ENCODE measurements at regions not wholly inside any gene's neighbourhood (a gene's known extent, or its start where the extent isn't known, plus 50 kb on each side); places are given as distances from the start of the nearest gene placed in this dataset.
"Not testable (repeated sequence)": the region's sequence is repeated elsewhere in the genome, so short reads cannot be mapped to it uniquely, and the experiment has no call there.

DNA sequence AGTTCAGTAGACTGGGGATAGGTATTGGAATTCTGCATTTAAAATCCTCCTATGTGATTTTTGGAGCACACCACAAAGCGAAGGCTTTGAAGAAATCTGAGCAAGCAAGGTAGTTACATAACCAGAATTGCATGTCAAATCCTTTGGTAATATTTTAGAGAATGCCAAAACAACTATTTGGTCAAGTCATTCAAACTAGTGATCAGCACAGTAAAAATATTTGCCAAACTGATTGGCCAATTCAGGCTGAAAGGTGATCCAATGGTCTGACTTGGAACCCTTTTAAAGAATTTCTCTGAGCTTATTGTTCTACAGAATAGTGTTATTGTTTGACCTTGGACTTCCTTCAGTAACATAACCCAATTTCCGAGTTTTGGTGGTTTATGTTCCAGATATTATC, 214.2 kb upstream of the ETAA1 start:
- DNase-seq (ENCODE audit: low read depth in 2 of 2): no peak

GRCh38 chr2:67186326-67186725, 210.8 kb upstream of the ETAA1 start:
- DNase-seq (ENCODE audit: low read depth in 2 of 2): no peak

- DNase-seq (ENCODE audit: low read depth in 2 of 2): no peak
These were observed 210.3 kb upstream of the ETAA1 start for GRCh38 chr2:67186871-67187270.

DNA sequence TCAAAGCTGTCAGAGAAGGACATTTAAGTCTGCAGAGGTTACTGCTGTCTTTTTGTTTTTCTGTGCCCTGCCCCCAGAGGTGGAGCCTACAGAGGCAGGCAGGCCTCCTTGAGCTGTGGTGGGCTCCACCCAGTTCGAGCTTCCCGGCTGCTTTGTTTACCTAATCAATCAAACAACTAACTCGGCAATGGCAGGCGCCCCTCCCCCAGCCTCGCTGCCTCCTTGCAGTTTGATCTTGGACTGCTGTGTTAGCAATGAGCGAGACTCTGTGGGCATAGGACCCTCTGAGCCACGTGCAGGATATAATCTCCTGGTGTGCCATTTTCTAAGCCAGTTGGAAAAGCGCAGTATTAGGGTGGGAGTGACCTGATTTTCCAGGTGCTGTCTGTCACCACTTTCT, 201.8 kb upstream of the ETAA1 start:
- not testable (repeated sequence) for DNase-seq (ENCODE audit: low read depth in 2 of 2)

- no peak for DNase-seq (ENCODE audit: low read depth in 2 of 2)
These were observed 195.6 kb upstream of the ETAA1 start for GRCh38 chr2:67201521-67201920.

- no peak for DNase-seq (ENCODE audit: low read depth in 2 of 2)
These were observed 192.8 kb upstream of the ETAA1 start for GRCh38 chr2:67204349-67204748.

- DNase-seq (ENCODE audit: low read depth in 2 of 2): no peak
These were observed 188.1 kb upstream of the ETAA1 start for GRCh38 chr2:67208887-67209500.

- no peak for DNase-seq (ENCODE audit: low read depth in 2 of 2)
These were observed 186.7 kb upstream of the ETAA1 start for GRCh38 chr2:67210430-67210829.

- no peak for DNase-seq (ENCODE audit: low read depth in 2 of 2)
These were observed 184.9 kb upstream of the ETAA1 start for GRCh38 chr2:67212203-67212602.

DNA sequence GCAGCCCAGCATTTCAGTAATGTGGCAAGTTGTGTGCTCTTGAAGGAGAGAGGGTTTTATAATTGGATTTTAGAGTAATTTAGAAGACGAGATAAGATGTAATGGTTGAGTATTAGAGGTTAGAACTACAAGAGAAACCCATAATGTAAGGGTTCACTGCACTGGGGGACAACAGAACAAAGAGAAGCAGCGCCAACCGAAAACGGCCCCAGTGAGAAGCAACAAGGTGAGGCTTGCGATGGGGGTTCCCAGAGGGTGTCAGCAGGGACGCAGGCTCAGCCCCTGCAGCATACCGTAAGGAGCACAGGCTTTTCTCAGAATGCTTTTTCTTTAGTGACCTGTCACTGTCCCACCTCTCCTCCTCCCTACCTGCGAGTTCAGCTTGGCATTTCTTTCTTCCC, 183.9 kb upstream of the ETAA1 start:
- DNase-seq (ENCODE audit: low read depth in 2 of 2): no peak

DNA sequence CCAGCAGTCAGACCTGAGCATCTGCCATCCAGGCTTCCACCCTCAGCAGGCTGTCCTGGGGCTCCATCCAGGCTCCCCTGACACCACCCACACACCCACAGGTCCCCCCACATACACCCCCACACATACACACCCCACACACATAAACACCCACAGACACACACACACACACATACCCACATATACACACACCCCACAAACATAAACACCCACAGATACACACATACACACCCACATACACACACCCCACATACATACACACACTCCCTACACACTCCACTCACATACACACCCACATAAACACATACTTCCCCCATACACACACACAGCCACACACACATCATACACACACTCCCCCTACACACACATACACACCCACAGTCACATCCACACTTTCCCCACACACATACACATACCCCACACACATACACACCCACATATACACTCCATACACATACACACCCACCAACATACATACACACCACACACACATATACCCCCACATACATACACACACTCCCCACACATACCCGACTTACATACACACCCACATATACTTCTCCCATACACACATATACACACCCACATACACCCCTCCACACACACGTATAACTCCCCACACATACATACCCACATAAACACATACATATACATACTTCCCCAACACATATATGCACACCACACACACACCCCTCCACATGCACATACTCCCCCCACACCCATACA, 183.3 kb upstream of the ETAA1 start:
- DNase-seq (ENCODE audit: low read depth in 2 of 2): no peak

DNA sequence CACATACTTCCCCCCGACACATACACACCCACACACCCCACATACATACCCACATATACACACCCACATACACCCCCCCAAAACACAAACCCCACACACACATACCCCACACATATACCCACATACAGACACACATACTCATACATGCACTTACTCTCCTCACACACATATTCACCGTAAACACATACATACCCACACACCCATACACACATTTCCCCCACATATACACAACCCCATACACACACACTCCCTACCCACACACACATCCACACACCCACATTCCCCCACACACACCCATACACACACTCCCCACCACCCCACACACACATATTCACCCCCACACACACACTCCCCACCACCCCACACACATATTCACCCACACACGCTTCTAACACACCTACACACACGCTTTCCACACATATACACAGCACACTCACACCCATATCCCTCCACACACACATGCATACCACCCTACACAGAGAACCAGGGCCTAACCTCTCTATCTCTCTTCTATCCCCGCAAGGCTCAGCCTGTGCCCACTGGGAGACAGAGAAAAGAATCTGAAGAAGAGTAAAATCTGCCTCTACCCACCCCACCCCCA, 182.4 kb upstream of the ETAA1 start:
- DNase-seq (ENCODE audit: low read depth in 2 of 2): no peak

DNA sequence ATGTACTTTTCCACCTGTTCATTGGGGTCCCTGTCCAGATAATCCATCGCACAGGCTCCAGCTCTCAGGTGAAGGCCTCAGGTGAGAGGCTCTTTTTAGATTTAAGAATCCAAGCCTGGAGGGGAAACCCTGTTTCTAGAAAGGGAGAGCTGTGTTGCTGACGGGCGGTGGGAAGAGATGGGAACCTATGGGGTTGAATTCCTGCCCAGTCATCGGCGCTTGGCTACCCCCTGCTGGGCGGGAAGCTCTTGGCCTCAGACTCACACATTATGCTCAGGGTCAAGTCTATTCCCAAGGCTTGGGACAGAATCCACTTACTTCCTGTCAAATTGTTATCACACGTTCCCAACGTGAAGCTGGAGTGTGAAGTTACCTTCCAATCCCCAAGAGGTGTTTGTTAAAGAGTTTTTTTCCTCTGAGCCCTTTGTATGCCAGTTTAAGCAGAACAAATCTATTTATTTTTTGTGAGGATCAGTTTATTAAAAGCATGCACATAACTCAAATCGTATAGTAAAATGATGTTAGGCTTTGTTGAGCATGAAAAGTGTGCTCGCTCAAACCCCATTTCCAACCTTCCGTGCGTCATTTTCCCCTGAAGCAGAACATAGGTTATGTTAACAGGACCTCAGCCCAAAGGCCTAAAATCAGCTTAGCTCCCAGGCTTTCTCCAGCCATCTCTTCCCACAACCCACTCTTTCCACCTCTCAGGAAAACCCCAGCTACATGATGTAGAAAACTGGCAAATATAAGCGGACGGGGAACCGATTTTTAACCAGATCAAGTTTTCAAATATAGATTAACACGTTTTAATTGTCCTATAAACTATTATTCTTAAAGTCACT, 181.7 kb upstream of the ETAA1 start:
- DNase-seq (ENCODE audit: low read depth in 2 of 2): peak in 1 of 2 experiments; percentile 24

GRCh38 chr2:67216103-67216502, 181.0 kb upstream of the ETAA1 start:
- no peak for DNase-seq (ENCODE audit: low read depth in 2 of 2)

DNA sequence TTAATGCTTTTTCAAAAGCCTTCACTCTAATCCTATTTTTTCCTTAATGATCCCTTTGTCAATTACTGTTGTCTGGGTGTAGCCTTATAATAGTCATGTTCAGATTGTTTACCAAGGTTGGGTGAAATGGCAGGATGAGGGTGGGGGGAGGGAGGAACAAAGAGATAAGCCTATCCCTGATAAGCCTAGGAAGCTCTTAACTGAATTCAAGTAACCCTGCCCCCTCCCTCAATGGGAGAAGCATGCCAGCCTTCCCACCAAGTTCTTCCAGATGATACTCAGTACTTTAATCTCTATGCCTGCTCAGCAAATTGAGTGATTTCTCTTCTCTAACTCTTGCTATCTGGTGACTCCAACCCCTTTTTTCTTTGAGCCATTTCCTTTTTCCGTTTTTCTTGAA, 180.3 kb upstream of the ETAA1 start:
- DNase-seq (ENCODE audit: low read depth in 2 of 2): no peak

DNA sequence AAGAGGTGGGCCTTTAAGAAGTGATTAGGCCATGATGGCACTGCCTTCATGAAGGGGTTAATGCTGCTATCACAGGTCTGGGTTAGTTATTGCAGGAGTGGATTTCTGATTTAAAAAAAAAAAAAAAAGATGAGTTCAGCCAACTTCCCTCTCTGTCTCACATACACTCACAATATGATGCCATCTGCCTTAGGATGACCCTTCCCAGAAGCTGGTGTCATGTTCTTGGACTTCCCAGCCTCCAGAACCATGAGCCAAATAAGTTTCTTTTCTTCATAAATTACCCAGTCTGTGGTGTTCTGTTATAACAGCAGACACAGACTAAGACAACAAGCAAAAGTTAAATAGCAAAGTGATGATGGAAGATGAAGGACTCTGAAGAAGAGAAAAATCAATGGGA, 179.7 kb upstream of the ETAA1 start:
- DNase-seq (ENCODE audit: low read depth in 2 of 2): no peak

GRCh38 chr2:67218056-67218455, 179.1 kb upstream of the ETAA1 start:
- DNase-seq (ENCODE audit: low read depth in 2 of 2): no peak

DNA sequence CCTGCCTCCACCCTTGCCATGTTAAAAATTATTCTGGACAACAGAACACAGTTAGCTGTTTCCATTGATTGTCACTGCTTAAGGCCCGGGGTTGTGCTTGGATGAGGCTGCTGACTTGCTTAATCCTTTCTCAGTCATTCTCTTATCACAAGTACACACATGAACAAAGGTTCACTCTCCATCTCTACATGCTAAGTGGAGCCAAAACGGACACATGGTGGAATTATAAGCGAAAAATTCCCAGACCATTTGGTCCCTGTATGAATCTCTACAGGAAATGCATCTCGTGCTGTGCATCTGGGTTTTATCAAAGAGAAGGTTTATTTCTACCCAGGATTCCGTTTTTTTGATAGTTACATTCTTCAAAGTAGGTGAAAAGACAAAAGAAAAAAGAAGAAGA, 177.5 kb upstream of the ETAA1 start:
- DNase-seq (ENCODE audit: low read depth in 2 of 2): no peak

DNA sequence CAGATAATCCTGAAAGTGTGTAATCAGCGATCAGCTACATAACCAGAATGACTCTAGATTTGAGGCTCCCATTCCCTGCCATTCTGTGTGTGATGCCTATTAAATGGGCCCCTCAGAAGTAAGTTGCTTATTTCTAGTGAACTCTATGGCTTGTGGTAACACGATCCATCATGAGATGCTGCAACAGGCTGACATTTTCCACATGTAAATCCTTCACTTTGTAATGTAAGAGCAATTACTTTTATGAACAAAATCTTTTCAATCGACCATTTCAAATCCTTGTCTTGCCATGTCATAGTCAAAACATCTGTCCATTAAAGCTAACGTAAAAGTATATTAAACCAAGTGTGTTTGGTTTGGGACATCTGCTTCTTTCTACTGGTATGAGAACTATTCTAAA, 175.9 kb upstream of the ETAA1 start:
- DNase-seq (ENCODE audit: low read depth in 2 of 2): peak in 1 of 2 experiments; percentile 8

GRCh38 chr2:67225287-67225973, 171.7 kb upstream of the ETAA1 start:
- DNase-seq (ENCODE audit: low read depth in 2 of 2): no peak

DNA sequence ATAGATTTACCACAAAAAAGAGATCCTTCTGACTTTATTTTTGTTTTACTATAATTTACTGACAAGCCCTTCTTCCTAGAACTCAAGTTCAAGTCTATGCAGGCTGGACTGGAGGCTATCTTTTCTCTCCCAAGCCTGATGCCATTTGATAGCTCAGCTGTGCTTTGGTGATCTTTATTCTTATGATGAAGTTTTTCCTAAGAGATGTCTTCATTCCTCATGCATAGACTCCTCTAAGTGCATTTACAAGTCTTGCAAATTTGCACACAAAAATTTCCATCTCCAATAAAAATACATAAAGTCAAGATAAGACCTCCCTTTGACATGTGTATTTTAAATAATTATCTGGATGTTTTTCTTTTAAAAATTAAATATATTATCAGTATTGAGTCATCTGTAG, 167.4 kb upstream of the ETAA1 start:
- no peak for DNase-seq (ENCODE audit: low read depth in 2 of 2)

DNA sequence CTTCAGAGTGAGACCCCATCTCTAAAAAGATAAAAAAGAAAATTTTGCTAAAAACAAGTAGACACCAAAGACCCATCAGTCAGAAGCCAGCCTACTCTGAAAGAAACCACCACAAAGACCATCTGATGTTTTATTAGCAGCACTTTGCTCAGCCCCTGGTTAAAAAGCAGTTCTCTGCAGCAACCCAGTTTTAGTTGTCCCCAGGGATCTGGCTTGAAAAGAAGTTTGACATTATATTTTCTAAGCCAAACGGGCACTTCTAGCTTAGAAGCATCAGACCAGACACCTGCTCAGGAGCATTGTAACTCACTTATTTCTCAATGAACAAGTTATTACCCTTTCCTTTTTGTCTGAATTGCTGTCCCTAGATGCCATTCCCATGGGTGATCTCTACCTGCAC, 164.2 kb upstream of the ETAA1 start:
- no peak for DNase-seq (ENCODE audit: low read depth in 2 of 2)
